Breast epithelium (tissue), 3 donors: ENCODE measurements at regions not wholly inside any gene's neighbourhood (a gene's known extent, or its start where the extent isn't known, plus 50 kb on each side); places are given as distances from the start of the nearest gene placed in this dataset.
"Not testable (repeated sequence)": the region's sequence is repeated elsewhere in the genome, so short reads cannot be mapped to it uniquely, and the experiment has no call there.

Source experiments
- POLR2A ChIP-seq: fragments of 450-650 bp; IDR thresholded peaks from one replicate; pipeline ENCODE4 v1.6.1; 2016; ENCODE audit warnings: antibody characterized with exemption, mild to moderate bottlenecking, moderate library complexity
- TF ChIP-seq, protein P1 (sequence below), 3 donors: fragments of 450-650 bp; IDR thresholded peaks; one replicate each; pipeline ENCODE4 v1.5.1; 2016 to 2017; ENCODE audit warnings: antibody characterized with exemption in 3 of 3, mild to moderate bottlenecking in 3 of 3, moderate library complexity in 3 of 3

DNA sequence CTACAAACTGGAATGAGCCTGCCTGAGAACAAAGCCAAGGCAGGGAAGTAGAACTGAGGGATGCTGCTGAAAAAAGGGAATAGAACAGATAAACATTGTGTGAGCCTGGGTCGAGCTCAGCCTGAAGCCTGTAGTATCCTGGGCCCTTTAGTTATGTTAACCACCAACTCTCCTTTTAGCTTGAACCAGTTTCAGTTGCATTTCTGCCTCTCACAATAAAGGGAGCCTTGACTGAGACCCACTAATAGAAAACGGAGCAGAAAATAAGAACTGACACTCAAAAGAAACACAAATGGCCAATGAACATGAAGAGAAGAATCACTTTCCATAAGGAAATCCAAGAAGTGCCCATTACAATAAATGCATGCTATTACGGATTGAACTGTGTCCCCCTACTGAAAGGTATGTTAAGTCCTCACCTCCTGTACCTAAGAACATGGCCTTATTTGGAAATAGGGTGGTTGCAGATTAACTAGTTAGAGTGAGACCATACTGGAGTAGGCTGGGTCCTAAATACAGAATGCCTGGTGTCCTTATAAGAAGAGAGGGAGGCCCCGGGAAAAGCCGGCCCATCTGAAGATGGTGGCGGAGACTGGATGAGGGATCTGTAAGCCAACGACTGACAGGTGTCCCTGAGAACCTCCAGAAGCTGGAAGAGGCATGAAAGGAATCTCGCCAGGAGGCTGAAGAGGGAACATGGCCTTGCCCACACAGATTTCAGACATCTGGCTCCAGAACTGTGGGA, 4423.0 kb upstream of the TPTE start:
- TF ChIP-seq, protein P1, sequence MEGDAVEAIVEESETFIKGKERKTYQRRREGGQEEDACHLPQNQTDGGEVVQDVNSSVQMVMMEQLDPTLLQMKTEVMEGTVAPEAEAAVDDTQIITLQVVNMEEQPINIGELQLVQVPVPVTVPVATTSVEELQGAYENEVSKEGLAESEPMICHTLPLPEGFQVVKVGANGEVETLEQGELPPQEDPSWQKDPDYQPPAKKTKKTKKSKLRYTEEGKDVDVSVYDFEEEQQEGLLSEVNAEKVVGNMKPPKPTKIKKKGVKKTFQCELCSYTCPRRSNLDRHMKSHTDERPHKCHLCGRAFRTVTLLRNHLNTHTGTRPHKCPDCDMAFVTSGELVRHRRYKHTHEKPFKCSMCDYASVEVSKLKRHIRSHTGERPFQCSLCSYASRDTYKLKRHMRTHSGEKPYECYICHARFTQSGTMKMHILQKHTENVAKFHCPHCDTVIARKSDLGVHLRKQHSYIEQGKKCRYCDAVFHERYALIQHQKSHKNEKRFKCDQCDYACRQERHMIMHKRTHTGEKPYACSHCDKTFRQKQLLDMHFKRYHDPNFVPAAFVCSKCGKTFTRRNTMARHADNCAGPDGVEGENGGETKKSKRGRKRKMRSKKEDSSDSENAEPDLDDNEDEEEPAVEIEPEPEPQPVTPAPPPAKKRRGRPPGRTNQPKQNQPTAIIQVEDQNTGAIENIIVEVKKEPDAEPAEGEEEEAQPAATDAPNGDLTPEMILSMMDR (IDR thresholded peaks at IDR 0.05), result not testable (repeated sequence)
- TF ChIP-seq POLR2A, result not testable (repeated sequence)
